ENCODE measurements at regions not wholly inside any gene's neighbourhood (a gene's known extent, or its start where the extent isn't known, plus 50 kb on each side); places are given as distances from the start of the nearest gene placed in this dataset.
A peak's percentile ranks its signal among the peaks of the same experiment; 100 is the strongest.

- H3K27me3 ChIP-seq (ENCODE audit: low read depth, low read length): no peaks in the 10 kb centered on the region
- H3K27ac ChIP-seq (ENCODE audit: low read length): no peak overlapping the region
- no peaks in the 10 kb centered on the region for H4K20me1 ChIP-seq (ENCODE audit: insufficient read depth, low read length)
- no peaks in the 10 kb centered on the region for H3K9me3 ChIP-seq (ENCODE audit: insufficient read depth, low read length)
- TF ChIP-seq CTCF (IDR thresholded peaks at IDR 0.05; ENCODE audit: low read depth, low read length): no peak
- no peak for TF ChIP-seq EZH2phosphoT487 (IDR thresholded peaks at IDR 0.05; ENCODE audit: low read depth)
- H3K79me2 ChIP-seq (ENCODE audit: low read length): no peaks in the 10 kb centered on the region
- peaks cover 24% of the 10 kb centered on the region for H3K4me1 ChIP-seq (ENCODE audit: low read length)
- H3K9ac ChIP-seq (ENCODE audit: low read length): peak overlapping the region; percentile 28; the same call in 1 of the 2 replicates
- peak overlapping the region; percentile 83 for H3K4me2 ChIP-seq (ENCODE audit: low read length)
- peak overlapping the region; percentile 52 for H3K4me3 ChIP-seq (ENCODE audit: low read length)
- H2AFZ ChIP-seq (ENCODE audit: low read depth, low read length): no peak overlapping the region
- H3K36me3 ChIP-seq (replicated peaks; ENCODE audit: low read depth, low read length): no peaks in the 10 kb centered on the region
Measured at GRCh38 chr2:196337208-196337953, 166.0 kb upstream of the STK17B start.

- H3K9me3 ChIP-seq (ENCODE audit: insufficient read depth, low read length): no peaks in the 10 kb centered on the region
- H3K4me3 ChIP-seq (ENCODE audit: low read length): no peak overlapping the region
- peaks cover 20% of the 10 kb centered on the region for H3K4me1 ChIP-seq (ENCODE audit: low read length)
- no peaks in the 10 kb centered on the region for H3K36me3 ChIP-seq (replicated peaks; ENCODE audit: low read depth, low read length)
- no peak overlapping the region for H2AFZ ChIP-seq (ENCODE audit: low read depth, low read length)
- no peak overlapping the region for H3K27ac ChIP-seq (ENCODE audit: low read length)
- no peak overlapping the region for H3K4me2 ChIP-seq (ENCODE audit: low read length)
- H3K79me2 ChIP-seq (ENCODE audit: low read length): no peaks in the 10 kb centered on the region
- H4K20me1 ChIP-seq (ENCODE audit: insufficient read depth, low read length): no peaks in the 10 kb centered on the region
- no peak for TF ChIP-seq CTCF (IDR thresholded peaks at IDR 0.05; ENCODE audit: low read depth, low read length)
- no peak for TF ChIP-seq EZH2phosphoT487 (IDR thresholded peaks at IDR 0.05; ENCODE audit: low read depth)
- no peaks in the 10 kb centered on the region for H3K27me3 ChIP-seq (ENCODE audit: low read depth, low read length)
- H3K9ac ChIP-seq (ENCODE audit: low read length): no peak overlapping the region
Measured at GRCh38 chr2:196338440-196338839, 167.1 kb upstream of the STK17B start.

DNA sequence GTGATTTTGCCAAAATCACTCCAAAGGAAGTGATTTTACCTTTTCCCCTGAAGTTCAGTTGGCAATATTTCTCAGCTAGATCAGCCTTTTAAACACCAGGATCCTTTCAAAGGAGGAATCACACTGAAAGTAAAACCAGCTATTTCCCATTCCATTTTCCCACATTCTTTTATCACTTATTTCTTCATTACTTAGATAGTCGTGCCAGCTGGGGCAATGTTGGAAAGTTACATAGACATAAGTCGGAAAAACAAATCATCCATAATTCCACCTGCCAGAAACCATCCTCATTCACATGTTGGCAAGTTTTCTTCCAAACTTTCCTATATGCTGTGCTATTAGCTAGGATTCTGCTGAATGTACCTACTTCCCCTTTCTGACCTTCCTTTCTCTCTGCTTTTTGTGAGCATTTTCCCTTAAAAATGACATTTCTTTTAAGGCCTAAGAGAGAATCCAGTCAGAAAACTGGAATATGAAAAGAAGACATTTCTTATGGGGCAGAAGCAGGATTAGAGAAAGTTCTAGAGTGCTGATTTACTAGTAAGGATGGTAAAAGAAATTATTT lies 170.0 kb upstream of the STK17B start:
- no peaks in the 10 kb centered on the region for H3K27me3 ChIP-seq (ENCODE audit: low read depth, low read length)
- no peak overlapping the region for H3K4me2 ChIP-seq (ENCODE audit: low read length)
- H3K4me3 ChIP-seq (ENCODE audit: low read length): no peak overlapping the region
- peaks cover 15% of the 10 kb centered on the region for H3K4me1 ChIP-seq (ENCODE audit: low read length)
- no peaks in the 10 kb centered on the region for H3K79me2 ChIP-seq (ENCODE audit: low read length)
- no peak overlapping the region for H3K27ac ChIP-seq (ENCODE audit: low read length)
- no peaks in the 10 kb centered on the region for H3K36me3 ChIP-seq (replicated peaks; ENCODE audit: low read depth, low read length)
- no peaks in the 10 kb centered on the region for H4K20me1 ChIP-seq (ENCODE audit: insufficient read depth, low read length)
- H3K9ac ChIP-seq (ENCODE audit: low read length): no peak overlapping the region
- no peak overlapping the region for H2AFZ ChIP-seq (ENCODE audit: low read depth, low read length)
- H3K9me3 ChIP-seq (ENCODE audit: insufficient read depth, low read length): no peaks in the 10 kb centered on the region
- no peak for TF ChIP-seq EZH2phosphoT487 (IDR thresholded peaks at IDR 0.05; ENCODE audit: low read depth)
- TF ChIP-seq CTCF (IDR thresholded peaks at IDR 0.05; ENCODE audit: low read depth, low read length): no peak

- Histone ChIP-seq H3K79me2 (ENCODE audit: low read length) (no peaks in the 10 kb centered on the region), H3K36me3 (replicated peaks; ENCODE audit: low read depth, low read length) (no peaks in the 10 kb centered on the region), H3K4me2 (ENCODE audit: low read length) (no peak overlapping the region), H4K20me1 (ENCODE audit: insufficient read depth, low read length) (no peaks in the 10 kb centered on the region), H2AFZ (ENCODE audit: low read depth, low read length) (no peak overlapping the region), H3K4me1 (ENCODE audit: low read length) (no peaks in the 10 kb centered on the region), H3K27ac (ENCODE audit: low read length) (no peak overlapping the region), H3K9me3 (ENCODE audit: insufficient read depth, low read length) (no peaks in the 10 kb centered on the region), H3K4me3 (ENCODE audit: low read length) (no peak overlapping the region), H3K9ac (ENCODE audit: low read length) (no peak overlapping the region), H3K27me3 (ENCODE audit: low read depth, low read length) (no peaks in the 10 kb centered on the region)
- TF ChIP-seq EZH2phosphoT487 (IDR thresholded peaks at IDR 0.05; ENCODE audit: low read depth): no peak
- no peak for TF ChIP-seq CTCF (IDR thresholded peaks at IDR 0.05; ENCODE audit: low read depth, low read length)
Measured at GRCh38 chr2:196344397-196344796, 173.0 kb upstream of the STK17B start.

All from OCI-LY3 (cell line).